K562 (cell line): ENCODE measurements at regions not wholly inside any gene's neighbourhood (a gene's known extent, or its start where the extent isn't known, plus 50 kb on each side); places are given as distances from the start of the nearest gene placed in this dataset.

Experiments
- ATAC-seq: fragments of 200-7000 bp; cut with Tn5 transposase; 3 replicates; pipeline ENCODE4 v1.9.1; 2020; ENCODE audit warnings: moderate library complexity
- BruUV-seq: library from RNA; stranded (reverse); fragments of 400-500 nt; replicated peaks from 2 replicates; lab custom pipeline; 2021; lab: Mats Ljungman, UMichigan
- CTCF ChIA-PET: fragments of 300-600 bp; formaldehyde crosslinking; extraction: SDS; loops from one replicate; lab custom pipeline; 2021; ENCODE audit warnings: low intra/inter-chr PET ratio; lab: Yijun Ruan, JAX
- POLR2A ChIA-PET: fragments of 300-600, 350-650 bp; sonication (Branson Sonifier 250); formaldehyde crosslinking; extraction: SDS; loops from one replicate; lab custom pipeline; 2021; ENCODE audit warnings: antibody characterized with exemption, inconsistent platforms; lab: Yijun Ruan, JAX
- DNase-seq, 4 experiments: peaks; one replicate each; pipeline versions ENCODE4 v3.0.0 to v3.0.0-alpha.2; 2011 to 2018; ENCODE audit warnings: low spot score in 3 of 4, mixed read lengths in 3 of 4; ENCODE audit errors: extremely low read depth in 1 of 4
- FAIRE-seq: peaks from 2 replicates; lab custom pipeline; 2011; peaks lifted over from hg19 to GRCh38; lab: Jason Lieb, UNC
- H2AFZ ChIP-seq: 2 replicates; pipeline ENCODE4 v1.6.0; 2011; ENCODE audit warnings: low read depth, low read length, control low read depth, inconsistent platforms
- H3K27ac ChIP-seq: fragments of 200-600 bp; 3 replicates; pipeline ENCODE4 v1.8.0; 2011; ENCODE audit warnings: low read depth, mild to moderate bottlenecking, control low read depth, inconsistent platforms, low read length, moderate library complexity, mixed read lengths; ENCODE audit errors: extremely low read depth
- H3K27me3 ChIP-seq, 2 experiments: fragments of 300-600 bp in 1 of 2; 2 replicates in 1 of 2; 3 replicates in 1 of 2; pipeline versions ENCODE4 v1.6.0 to v1.8.0; 2011; ENCODE audit warnings: inconsistent platforms in 2 of 2, low read length in 2 of 2, mild to moderate bottlenecking in 1 of 2, mixed read lengths in 1 of 2, moderate library complexity in 1 of 2; ENCODE audit not compliant: control insufficient read depth in 2 of 2, insufficient read depth in 2 of 2
- H3K36me3 ChIP-seq: fragments of 300-600 bp; 3 replicates; pipeline ENCODE4 v1.8.0; 2011; ENCODE audit warnings: mild to moderate bottlenecking, low read length, inconsistent platforms; ENCODE audit not compliant: control insufficient read depth, insufficient read depth
- H3K4me1 ChIP-seq, 2 experiments: fragments of 200-600 bp in 1 of 2; replicated peaks in 1 of 2; 2 replicates in 1 of 2; 3 replicates in 1 of 2; pipeline versions ENCODE4 v1.5.1 to v1.8.0; 2011; ENCODE audit warnings: inconsistent platforms in 2 of 2, low read length in 2 of 2, mild to moderate bottlenecking in 1 of 2, mixed read lengths in 1 of 2, moderate library complexity in 1 of 2; ENCODE audit not compliant: control insufficient read depth in 2 of 2, insufficient read depth in 2 of 2
- H3K4me2 ChIP-seq: 2 replicates; pipeline ENCODE4 v1.6.1; 2011; ENCODE audit warnings: low read length, control low read depth, inconsistent platforms, mixed read lengths; ENCODE audit not compliant: insufficient read depth
- H3K4me3 ChIP-seq: fragments of 200-600 bp; sonication (generic), shearing (Covaris generic); 2 replicates; pipeline ENCODE4 v1.5.1; 2016; ENCODE audit warnings: control low read depth, inconsistent platforms
- H3K79me2 ChIP-seq: fragments of 200-600 bp; 3 replicates; pipeline ENCODE4 v1.8.0; 2011; ENCODE audit warnings: low read length, inconsistent platforms; ENCODE audit not compliant: control insufficient read depth, insufficient read depth
- H3K9ac ChIP-seq, 2 experiments: 2 replicates each; pipeline versions ENCODE4 v1.6.0 to v1.6.1; 2011; ENCODE audit warnings: low read depth in 2 of 2, low read length in 2 of 2, control low read depth in 1 of 2, inconsistent platforms in 1 of 2, mild to moderate bottlenecking in 1 of 2, mixed read lengths in 1 of 2; ENCODE audit not compliant: insufficient read depth in 1 of 2
- H3K9me1 ChIP-seq: one replicate; pipeline ENCODE4 v1.6.0; 2011; ENCODE audit warnings: inconsistent platforms, mild to moderate bottlenecking, low read length, moderate library complexity; ENCODE audit not compliant: control insufficient read depth, insufficient read depth
- H3K9me3 ChIP-seq: replicated peaks from 2 replicates; pipeline ENCODE4 v1.5.1; 2011; ENCODE audit warnings: low read depth, low read length, inconsistent platforms; ENCODE audit not compliant: control insufficient read depth, insufficient read depth
- H4K20me1 ChIP-seq: replicated peaks from 2 replicates; pipeline ENCODE4 v1.6.1; 2011; ENCODE audit warnings: low read length, inconsistent platforms, mixed read lengths; ENCODE audit not compliant: control insufficient read depth, insufficient read depth
- FUS ChIP-seq: fragments of 200-400 bp; formaldehyde crosslinking; optimal IDR thresholded peaks from 2 replicates; pipeline ENCODE3; 2017; ENCODE audit warnings: low read depth, low read length
- HMGN3 ChIP-seq: IDR thresholded peaks from 2 replicates; pipeline ENCODE4 v1.6.1; 2011; ENCODE audit warnings: borderline replicate concordance, low read depth, mild to moderate bottlenecking, mixed read lengths, low read length; ENCODE audit not compliant: insufficient read length; ENCODE audit errors: extremely low read depth
- HOXB6 ChIP-seq: fragments of 250-450 bp; sonication (Bioruptor Pico); IDR thresholded peaks from 2 replicates; pipeline ENCODE4 v1.5.1; 2022; ENCODE audit warnings: mild to moderate bottlenecking, borderline replicate concordance
- MYNN ChIP-seq, 2 experiments: sonication (generic); formaldehyde crosslinking in 1 of 2; IDR thresholded peaks; 2 replicates each; pipeline versions ENCODE4 v1.5.0 to v1.6.1; 2016 to 2020; ENCODE audit warnings: antibody characterized with exemption in 1 of 2, missing genetic modification reagents in 1 of 2
- NEUROD1 ChIP-seq: fragments of 150-350 bp; IDR thresholded peaks from 2 replicates; pipeline ENCODE4 v1.6.1; 2014; ENCODE audit warnings: borderline replicate concordance, low read length, low read depth; ENCODE audit not compliant: partially characterized antibody
- PCBP1 ChIP-seq: fragments of 200-400 bp; formaldehyde crosslinking; IDR thresholded peaks from 2 replicates; pipeline ENCODE4 v1.6.1; 2018; ENCODE audit warnings: mild to moderate bottlenecking, low read depth, low read length; ENCODE audit not compliant: poor library complexity, severe bottlenecking
- RHOXF2B ChIP-seq: fragments of 250-450 bp; sonication (Bioruptor Pico); conservative IDR thresholded peaks from 2 replicates; pipeline ENCODE4 v1.5.1; 2021
- STAT5A ChIP-seq: IDR thresholded peaks from 2 replicates; pipeline ENCODE4 v1.6.1; 2012; ENCODE audit warnings: low read length, inconsistent platforms, borderline replicate concordance
- TSC22D4 ChIP-seq: fragments of 450-650 bp; IDR thresholded peaks from 2 replicates; pipeline ENCODE4 v1.6.1; 2016; ENCODE audit warnings: missing genetic modification characterization, missing biosample characterization, control low read depth
- U2AF1 ChIP-seq: fragments of 200-400 bp; formaldehyde crosslinking; optimal IDR thresholded peaks from 2 replicates; pipeline ENCODE3; 2017; ENCODE audit warnings: mild to moderate bottlenecking, low read depth, low read length, moderate library complexity
- ZBTB17 ChIP-seq: fragments of 450-650 bp; formaldehyde crosslinking; IDR thresholded peaks from 2 replicates; pipeline ENCODE4 v1.4.0; 2020; ENCODE audit warnings: mild to moderate bottlenecking
- ZFP30 ChIP-seq: fragments of 250-450 bp; sonication (Bioruptor Pico); IDR thresholded peaks from 2 replicates; pipeline ENCODE4 v1.8.0; 2022; ENCODE audit warnings: moderate library complexity, mild to moderate bottlenecking, inconsistent platforms, borderline replicate concordance
- ZNF197 ChIP-seq: fragments of 200-800 bp; sonication (Bioruptor generic); IDR thresholded peaks from 2 replicates; pipeline ENCODE4 v1.6.1; 2016; ENCODE audit warnings: low read depth, missing genetic modification characterization, missing compliant biosample characterization
- ZNF551 ChIP-seq: fragments of 250-450 bp; sonication (Bioruptor Pico); IDR thresholded peaks from 2 replicates; pipeline ENCODE4 v1.5.0; 2021; ENCODE audit warnings: mild to moderate bottlenecking, moderate library complexity
- WGBS: fragments of 100-300 bp; shearing (Covaris generic); methylation state at CpG from one replicate; pipeline ENCODE4 v1.1.6; 2016; ENCODE audit warnings: low coverage, mixed read lengths; ENCODE audit not compliant: insufficient coverage; ENCODE audit errors: missing lambda C conversion rate; 5-methylcytosine and 5-hydroxymethylcytosine counted together
- in situ Hi-C: fragments of 300-500 bp; cut with MboI; formaldehyde crosslinking; loops from 4 replicates; pipeline ENCODE4 v1.15.0; 2018; ENCODE audit warnings: inconsistent platforms, mixed read lengths
- intact Hi-C: fragments of 100-400 bp; cut with micrococcal nuclease; formaldehyde crosslinking; loops from 2 replicates; pipeline ENCODE4 v1.14.2; 2022
- TF ChIP-seq, protein P1 (sequence below): IDR thresholded peaks from 2 replicates; pipeline ENCODE4 v1.6.1; 2011; ENCODE audit not compliant: insufficient read length; ENCODE audit errors: extremely low read depth
- TF ChIP-seq, protein P2 (sequence below): fragments of 250-450 bp; sonication (Bioruptor Pico); IDR thresholded peaks from 2 replicates; pipeline ENCODE4 v1.8.0; 2022; ENCODE audit warnings: moderate library complexity, mild to moderate bottlenecking, inconsistent platforms
- TF ChIP-seq, protein P3 (sequence below): sonication (generic); formaldehyde crosslinking; IDR thresholded peaks from 2 replicates; pipeline ENCODE4 v1.8.1; 2023; ENCODE audit warnings: mild to moderate bottlenecking, missing genetic modification reagents
- TF ChIP-seq, protein P4 (sequence below): IDR thresholded peaks from 2 replicates; pipeline ENCODE4 v1.6.1; 2016; ENCODE audit warnings: missing genetic modification characterization, missing compliant biosample characterization
- TF ChIP-seq, protein P5 (sequence below): fragments of 450-650 bp; IDR thresholded peaks from 2 replicates; pipeline ENCODE4 v1.6.1; 2017; ENCODE audit warnings: mild to moderate bottlenecking, moderate library complexity

DNA sequence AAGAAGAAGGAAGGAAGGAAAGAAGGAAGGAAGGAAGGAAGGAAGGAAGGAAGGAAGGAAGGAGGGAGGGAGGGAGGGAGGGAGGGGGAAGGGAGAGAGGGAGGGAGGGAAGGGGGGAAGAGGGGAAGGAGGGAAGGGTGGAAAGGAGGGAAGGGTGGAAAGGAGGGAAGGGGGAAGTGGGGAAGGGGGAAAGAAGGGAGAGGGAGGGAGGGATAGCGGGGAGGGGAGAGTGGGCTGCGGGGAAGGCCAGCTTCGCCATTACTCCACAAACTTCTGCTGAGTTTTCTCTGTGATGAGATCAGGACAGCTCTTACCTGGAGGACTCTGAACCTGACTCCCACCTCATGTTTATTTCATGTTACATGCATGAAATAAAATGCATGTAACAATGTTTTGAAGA, 601.5 kb upstream of the FSHR start:
- H3K9ac ChIP-seq: no peak overlapping the region
- H3K4me1 ChIP-seq: no peaks in the 10 kb centered on the region
- H3K4me3 ChIP-seq: no peak overlapping the region
- H3K4me2 ChIP-seq: no peak overlapping the region
- in situ Hi-C loops (no loop called here), intact Hi-C loops (no loop called here)
- WGBS: no CpG with 5 or more reads among the region's 3 CpGs
- H3K9me1 ChIP-seq: no peaks in the 10 kb centered on the region
- no peak overlapping the region for H2AFZ ChIP-seq
- no TSS peak for BruUV-seq
- no peaks in the 10 kb centered on the region for H3K36me3 ChIP-seq
- DNase-seq: no peak
- POLR2A ChIA-PET: no interaction called here
- no peaks in the 10 kb centered on the region for H3K79me2 ChIP-seq
- H3K9me3 ChIP-seq: no peaks in the 10 kb centered on the region
- CTCF ChIA-PET: no interaction called here
- H3K27me3 ChIP-seq: no peaks in the 10 kb centered on the region
- no peak for FAIRE-seq
- H3K27ac ChIP-seq: no peak overlapping the region
- no peak for ATAC-seq
- no peaks in the 10 kb centered on the region for H4K20me1 ChIP-seq
- TF ChIP-seq, protein P1, sequence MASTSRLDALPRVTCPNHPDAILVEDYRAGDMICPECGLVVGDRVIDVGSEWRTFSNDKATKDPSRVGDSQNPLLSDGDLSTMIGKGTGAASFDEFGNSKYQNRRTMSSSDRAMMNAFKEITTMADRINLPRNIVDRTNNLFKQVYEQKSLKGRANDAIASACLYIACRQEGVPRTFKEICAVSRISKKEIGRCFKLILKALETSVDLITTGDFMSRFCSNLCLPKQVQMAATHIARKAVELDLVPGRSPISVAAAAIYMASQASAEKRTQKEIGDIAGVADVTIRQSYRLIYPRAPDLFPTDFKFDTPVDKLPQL: no peak
- TF ChIP-seq, protein P2, sequence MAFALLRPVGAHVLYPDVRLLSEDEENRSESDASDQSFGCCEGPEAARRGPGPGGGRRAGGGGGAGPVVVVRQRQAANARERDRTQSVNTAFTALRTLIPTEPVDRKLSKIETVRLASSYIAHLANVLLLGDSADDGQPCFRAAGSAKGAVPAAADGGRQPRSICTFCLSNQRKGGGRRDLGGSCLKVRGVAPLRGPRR (CRISPR knock-in tag): no peak
- TF ChIP-seq ZNF551 (no peak), FUS (no peak), TSC22D4 (no peak), HOXB6 (CRISPR knock-in tag) (no peak), U2AF1 (no peak), MYNN (IDR thresholded peaks at IDR 0.05) (no peak), MYNN (CRISPR knock-in tag; IDR thresholded peaks at IDR 0.05) (no peak), ZNF197 (no peak), STAT5A (no peak), ZFP30 (CRISPR knock-in tag) (no peak), PCBP1 (no peak), HMGN3 (no peak), ZBTB17 (CRISPR knock-in tag) (no peak), NEUROD1 (no peak), RHOXF2B (no peak)
- TF ChIP-seq, protein P3, sequence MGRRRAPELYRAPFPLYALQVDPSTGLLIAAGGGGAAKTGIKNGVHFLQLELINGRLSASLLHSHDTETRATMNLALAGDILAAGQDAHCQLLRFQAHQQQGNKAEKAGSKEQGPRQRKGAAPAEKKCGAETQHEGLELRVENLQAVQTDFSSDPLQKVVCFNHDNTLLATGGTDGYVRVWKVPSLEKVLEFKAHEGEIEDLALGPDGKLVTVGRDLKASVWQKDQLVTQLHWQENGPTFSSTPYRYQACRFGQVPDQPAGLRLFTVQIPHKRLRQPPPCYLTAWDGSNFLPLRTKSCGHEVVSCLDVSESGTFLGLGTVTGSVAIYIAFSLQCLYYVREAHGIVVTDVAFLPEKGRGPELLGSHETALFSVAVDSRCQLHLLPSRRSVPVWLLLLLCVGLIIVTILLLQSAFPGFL (CRISPR knock-in tag): no peak
- TF ChIP-seq, protein P4, sequence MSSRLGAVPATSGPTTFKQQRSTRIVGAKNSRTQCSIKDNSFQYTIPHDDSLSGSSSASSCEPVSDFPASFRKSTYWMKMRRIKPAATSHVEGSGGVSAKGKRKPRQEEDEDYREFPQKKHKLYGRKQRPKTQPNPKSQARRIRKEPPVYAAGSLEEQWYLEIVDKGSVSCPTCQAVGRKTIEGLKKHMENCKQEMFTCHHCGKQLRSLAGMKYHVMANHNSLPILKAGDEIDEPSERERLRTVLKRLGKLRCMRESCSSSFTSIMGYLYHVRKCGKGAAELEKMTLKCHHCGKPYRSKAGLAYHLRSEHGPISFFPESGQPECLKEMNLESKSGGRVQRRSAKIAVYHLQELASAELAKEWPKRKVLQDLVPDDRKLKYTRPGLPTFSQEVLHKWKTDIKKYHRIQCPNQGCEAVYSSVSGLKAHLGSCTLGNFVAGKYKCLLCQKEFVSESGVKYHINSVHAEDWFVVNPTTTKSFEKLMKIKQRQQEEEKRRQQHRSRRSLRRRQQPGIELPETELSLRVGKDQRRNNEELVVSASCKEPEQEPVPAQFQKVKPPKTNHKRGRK (tag): no peak
- TF ChIP-seq, protein P5, sequence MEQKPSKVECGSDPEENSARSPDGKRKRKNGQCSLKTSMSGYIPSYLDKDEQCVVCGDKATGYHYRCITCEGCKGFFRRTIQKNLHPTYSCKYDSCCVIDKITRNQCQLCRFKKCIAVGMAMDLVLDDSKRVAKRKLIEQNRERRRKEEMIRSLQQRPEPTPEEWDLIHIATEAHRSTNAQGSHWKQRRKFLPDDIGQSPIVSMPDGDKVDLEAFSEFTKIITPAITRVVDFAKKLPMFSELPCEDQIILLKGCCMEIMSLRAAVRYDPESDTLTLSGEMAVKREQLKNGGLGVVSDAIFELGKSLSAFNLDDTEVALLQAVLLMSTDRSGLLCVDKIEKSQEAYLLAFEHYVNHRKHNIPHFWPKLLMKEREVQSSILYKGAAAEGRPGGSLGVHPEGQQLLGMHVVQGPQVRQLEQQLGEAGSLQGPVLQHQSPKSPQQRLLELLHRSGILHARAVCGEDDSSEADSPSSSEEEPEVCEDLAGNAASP: no peak
